Ascending aorta (tissue), 2 donors: ENCODE measurements at regions not wholly inside any gene's neighbourhood (a gene's known extent, or its start where the extent isn't known, plus 50 kb on each side); places are given as distances from the start of the nearest gene placed in this dataset.

Experiments
- DNase-seq, 2 donors: peaks; one replicate each; pipeline ENCODE4 v3.0.0-alpha.2; 2019; ENCODE audit warnings: low spot score in 2 of 2
- H3K27ac ChIP-seq, 2 donors: fragments of 200-600 bp; sonication (generic); one replicate each; pipeline ENCODE4 v1.5.1; 2016 to 2017; ENCODE audit warnings: mild to moderate bottlenecking in 1 of 2
- H3K27me3 ChIP-seq: fragments of 200-600 bp; sonication (generic); one replicate; pipeline ENCODE4 v1.5.1; 2017
- H3K36me3 ChIP-seq, 2 donors: fragments of 200-600 bp; sonication (generic); one replicate each; pipeline ENCODE4 v1.5.1; 2016
- H3K4me1 ChIP-seq, 2 donors: fragments of 200-600 bp; sonication (generic); one replicate each; pipeline ENCODE4 v1.5.1; 2016 to 2017; ENCODE audit warnings: mild to moderate bottlenecking in 1 of 2
- H3K4me3 ChIP-seq, 2 donors: fragments of 200-600 bp; sonication (generic); one replicate each; pipeline ENCODE4 v1.5.1; 2016 to 2017; ENCODE audit warnings: mild to moderate bottlenecking in 1 of 2
- H3K9me3 ChIP-seq, 2 donors: fragments of 200-600 bp; sonication (generic); one replicate each; pipeline ENCODE4 v1.5.1; 2016
- CTCF ChIP-seq, 3 experiments: fragments of 200-600 bp in 2 of 3; fragments of 450-650 bp in 1 of 3; sonication (generic) in 2 of 3; IDR thresholded peaks; one replicate each; pipeline ENCODE4 v1.5.1; 2016 to 2019; ENCODE audit warnings: antibody characterized with exemption in 3 of 3, mild to moderate bottlenecking in 1 of 3, moderate library complexity in 1 of 3
- intact Hi-C: fragments of 100-400 bp; cut with DNase I; formaldehyde crosslinking; loops from one replicate; pipeline ENCODE4 v1.15.1; 2023

DNA sequence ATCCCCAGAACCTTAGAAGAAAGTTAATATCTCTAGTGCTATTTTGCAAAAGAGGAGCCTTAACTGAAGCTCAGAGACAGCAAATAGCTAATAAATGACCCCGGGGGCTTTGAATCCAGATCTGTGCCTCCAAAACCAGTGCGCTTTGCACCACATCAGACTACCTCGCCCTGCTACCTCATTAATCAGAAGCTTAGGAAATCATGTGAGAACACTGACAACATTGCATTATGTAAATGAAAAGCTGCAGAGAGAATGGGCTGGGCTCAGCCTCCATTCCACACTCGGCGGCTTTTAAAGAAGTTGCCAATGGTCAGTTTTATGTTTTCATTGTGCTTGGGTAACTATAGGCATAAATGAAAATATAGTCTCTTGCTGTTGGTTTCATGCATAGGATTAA, 54.0 kb upstream of the STMND1 start:
- Histone ChIP-seq H3K27me3 (no peaks in the 10 kb centered on the region), H3K27ac (no peak overlapping the region), H3K4me3 (no peak overlapping the region), H3K9me3 (no peaks in the 10 kb centered on the region), H3K4me1 (no peaks in the 10 kb centered on the region), H3K36me3 (no peaks in the 10 kb centered on the region)
- TF ChIP-seq CTCF (IDR thresholded peaks at IDR 0.05) = no peak
- DNase-seq = no peak
- intact Hi-C loops = no loop called here

DNA sequence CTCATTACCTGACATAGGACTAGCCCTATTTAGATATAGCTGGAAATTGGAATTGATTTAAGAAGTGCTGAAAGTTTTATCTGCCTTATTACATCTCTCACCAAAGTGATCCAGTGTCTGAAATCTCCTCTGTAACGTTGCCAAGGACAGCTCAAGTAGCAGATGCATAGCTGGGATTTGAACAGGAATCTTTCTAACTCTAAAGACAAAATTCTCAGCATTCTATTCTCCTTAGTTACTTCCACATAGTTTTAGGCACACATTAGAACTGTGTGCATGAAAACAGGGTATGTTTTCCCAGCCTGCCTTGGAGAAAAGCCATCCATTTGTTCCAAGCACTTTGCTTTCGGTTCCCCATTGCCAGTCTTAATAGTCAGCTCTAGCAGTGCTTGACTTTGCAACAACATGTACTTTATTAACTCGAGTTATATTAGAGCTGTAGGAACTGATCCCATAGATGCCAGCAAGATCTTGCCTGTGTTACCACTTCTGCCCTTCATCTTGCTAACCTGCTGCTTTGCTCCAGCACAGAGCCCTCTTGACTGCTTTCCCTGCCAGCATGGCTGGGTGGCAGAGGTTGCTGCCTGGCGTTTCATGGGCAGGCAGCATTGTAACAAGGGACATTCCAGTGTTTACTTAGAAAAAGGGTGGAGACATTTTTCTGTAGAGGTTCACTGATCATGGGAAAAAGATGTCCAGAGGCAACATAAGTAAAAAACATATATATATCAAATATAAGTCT, 56.1 kb upstream of the STMND1 start:
- DNase-seq = no peak
- H3K4me1 ChIP-seq = no peaks in the 10 kb centered on the region
- intact Hi-C loops = no loop called here
- TF ChIP-seq CTCF (IDR thresholded peaks at IDR 0.05) = no peak
- H3K9me3 ChIP-seq = no peaks in the 10 kb centered on the region
- H3K4me3 ChIP-seq = no peak overlapping the region
- no peaks in the 10 kb centered on the region for H3K36me3 ChIP-seq
- H3K27ac ChIP-seq = peak overlapping the region in 1 of 2 donors; percentile 6
- H3K27me3 ChIP-seq = no peaks in the 10 kb centered on the region

DNA sequence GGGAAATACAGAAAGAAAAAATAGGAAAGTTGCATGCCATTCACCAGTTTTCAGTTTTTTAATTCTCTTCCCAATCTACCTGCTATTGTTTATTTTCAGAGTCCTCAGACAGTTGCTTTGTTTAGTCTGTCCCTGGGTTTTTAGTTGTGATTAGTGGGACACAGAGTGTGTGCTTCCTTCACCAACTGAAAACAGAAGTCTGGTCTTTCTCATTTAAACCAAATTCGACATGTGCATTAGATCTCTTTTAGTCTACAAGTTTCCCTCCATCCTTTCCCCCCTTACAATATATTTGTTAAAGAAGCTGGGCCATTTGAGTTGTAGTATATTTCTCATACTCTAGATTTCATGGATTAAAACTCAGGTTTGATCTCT, 58.7 kb upstream of the STMND1 start:
- intact Hi-C loops = no loop called here
- DNase-seq = no peak
- Histone ChIP-seq H3K36me3 (no peaks in the 10 kb centered on the region), H3K9me3 (no peaks in the 10 kb centered on the region), H3K27me3 (no peaks in the 10 kb centered on the region), H3K4me3 (peak overlapping the region in 1 of 2 donors; percentile 19), H3K27ac (no peak overlapping the region), H3K4me1 (no peaks in the 10 kb centered on the region)
- TF ChIP-seq CTCF (IDR thresholded peaks at IDR 0.05) = no peak

GRCh38 chr6:17042422-17043147, 59.3 kb upstream of the STMND1 start:
- no peak overlapping the region for H3K27ac ChIP-seq
- no peaks in the 10 kb centered on the region for H3K36me3 ChIP-seq
- peak overlapping the region in 1 of 2 donors; percentile 19 for H3K4me3 ChIP-seq
- peak in 1 of 3 experiments; percentile 43 for TF ChIP-seq CTCF (IDR thresholded peaks at IDR 0.05)
- no peaks in the 10 kb centered on the region for H3K27me3 ChIP-seq
- H3K4me1 ChIP-seq = no peaks in the 10 kb centered on the region
- no peaks in the 10 kb centered on the region for H3K9me3 ChIP-seq
- DNase-seq = no peak
- intact Hi-C loops = no loop called here

GRCh38 chr6:17039266-17039665, 62.6 kb upstream of the STMND1 start:
- Histone ChIP-seq H3K36me3 (no peaks in the 10 kb centered on the region), H3K27ac (no peak overlapping the region), H3K4me1 (no peaks in the 10 kb centered on the region), H3K27me3 (no peaks in the 10 kb centered on the region), H3K9me3 (no peaks in the 10 kb centered on the region), H3K4me3 (no peak overlapping the region)
- no peak for DNase-seq
- intact Hi-C loops = loop anchor here (10.0 kb wide), 1 partner anchor 704 kb away; no protein-coding TSS in a partner anchor
- no peak for TF ChIP-seq CTCF (IDR thresholded peaks at IDR 0.05)
